Psoas muscle (tissue), 7 donors: ENCODE measurements at regions not wholly inside any gene's neighbourhood (a gene's known extent, or its start where the extent isn't known, plus 50 kb on each side); places are given as distances from the start of the nearest gene placed in this dataset.

Source experiments
- ATAC-seq, 4 donors: fragments of 200-7000 bp; cut with Tn5 transposase; one replicate each; pipeline ENCODE4 v1.9.1; 2020; ENCODE audit warnings: moderate library complexity in 3 of 4, mild to moderate bottlenecking in 2 of 4
- DNase-seq, 2 donors: peaks; one replicate each; pipeline ENCODE4 v3.0.0-alpha.2; 2020
- H3K27ac ChIP-seq: fragments of 200-600 bp; one replicate; pipeline ENCODE4 v1.8.0; 2022
- H3K27me3 ChIP-seq, 3 donors: fragments of 200-600 bp in 1 of 3; one replicate each; pipeline versions ENCODE4 v1.6.1 to v1.8.0; 2013 to 2022; ENCODE audit warnings: low read length in 2 of 3, mild to moderate bottlenecking in 2 of 3, moderate library complexity in 1 of 3; ENCODE audit not compliant: insufficient read depth in 3 of 3
- H3K36me3 ChIP-seq, 2 donors: fragments of 200-600 bp in 1 of 2; one replicate each; pipeline versions ENCODE4 v1.6.1 to v1.8.0; 2013 to 2022; ENCODE audit warnings: low read depth in 1 of 2, mild to moderate bottlenecking in 1 of 2, moderate library complexity in 1 of 2; ENCODE audit not compliant: insufficient read depth in 1 of 2
- H3K4me1 ChIP-seq: fragments of 200-600 bp; one replicate; pipeline ENCODE4 v1.8.0; 2022
- H3K4me3 ChIP-seq: fragments of 200-600 bp; one replicate; pipeline ENCODE4 v1.8.0; 2022; ENCODE audit warnings: mild to moderate bottlenecking
- H3K9me3 ChIP-seq: fragments of 200-600 bp; one replicate; pipeline ENCODE4 v1.8.0; 2022
- WGBS, 3 donors: extraction: QIAGEN DNeasy Blood & Tissue Kit; methylation state at CpG; one replicate each; pipeline versions ENCODE4 v1.1.6 to v1.1.7; 2013; 5-methylcytosine and 5-hydroxymethylcytosine counted together
- intact Hi-C, 2 donors: fragments of 100-400 bp; cut with DNase I; formaldehyde crosslinking; loops; one replicate each; pipeline versions ENCODE4 v1.11.0 to v1.14.2; 2022
- TF ChIP-seq, protein P1 (sequence below): fragments of 200-600 bp; IDR thresholded peaks from one replicate; pipeline ENCODE4 v1.8.0; 2022; ENCODE audit warnings: antibody characterized with exemption
- donor health status: healthy with polysubstance abuse.
- donor health status: DM: no; HTN: no; CAD: no; lungs with moderate emphysema.
- donor health status: Bipolar disorder and iron deficiency.
- donor health status: healthy.
- donor health status: DM: yes; HTN: yes; CAD: no.
- donor health status: DM: no; HTN: no; CAD: no.
- donor health status: DM: yes; HTN: yes; CAD: no.

- Histone ChIP-seq H3K4me3 (no peak overlapping the region), H3K9me3 (no peaks in the 10 kb centered on the region), H3K27ac (no peak overlapping the region), H3K27me3 (no peaks in the 10 kb centered on the region), H3K36me3 (no peaks in the 10 kb centered on the region), H3K4me1 (no peaks in the 10 kb centered on the region)
- DNase-seq (peak in 1 of 2 donors; percentile 12), ATAC-seq (peak in 3 of 4 donors; percentile 39 to 51 (median 48))
- intact Hi-C loops: no loop called here
- TF ChIP-seq, protein P1, sequence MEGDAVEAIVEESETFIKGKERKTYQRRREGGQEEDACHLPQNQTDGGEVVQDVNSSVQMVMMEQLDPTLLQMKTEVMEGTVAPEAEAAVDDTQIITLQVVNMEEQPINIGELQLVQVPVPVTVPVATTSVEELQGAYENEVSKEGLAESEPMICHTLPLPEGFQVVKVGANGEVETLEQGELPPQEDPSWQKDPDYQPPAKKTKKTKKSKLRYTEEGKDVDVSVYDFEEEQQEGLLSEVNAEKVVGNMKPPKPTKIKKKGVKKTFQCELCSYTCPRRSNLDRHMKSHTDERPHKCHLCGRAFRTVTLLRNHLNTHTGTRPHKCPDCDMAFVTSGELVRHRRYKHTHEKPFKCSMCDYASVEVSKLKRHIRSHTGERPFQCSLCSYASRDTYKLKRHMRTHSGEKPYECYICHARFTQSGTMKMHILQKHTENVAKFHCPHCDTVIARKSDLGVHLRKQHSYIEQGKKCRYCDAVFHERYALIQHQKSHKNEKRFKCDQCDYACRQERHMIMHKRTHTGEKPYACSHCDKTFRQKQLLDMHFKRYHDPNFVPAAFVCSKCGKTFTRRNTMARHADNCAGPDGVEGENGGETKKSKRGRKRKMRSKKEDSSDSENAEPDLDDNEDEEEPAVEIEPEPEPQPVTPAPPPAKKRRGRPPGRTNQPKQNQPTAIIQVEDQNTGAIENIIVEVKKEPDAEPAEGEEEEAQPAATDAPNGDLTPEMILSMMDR: no peak
- 26 to 32% (median 27%) methylated on average over 5 of the region's 5 CpGs for whole genome bisulfite sequencing, 3 donors
These were observed 162.5 kb downstream of the KCTD12 start for GRCh38 chr13:76723551-76724232.

GRCh38 chr13:76722782-76723181 is 163.4 kb downstream of the KCTD12 start:
- Histone ChIP-seq H3K4me1 (no peaks in the 10 kb centered on the region), H3K27me3 (no peaks in the 10 kb centered on the region), H3K9me3 (no peaks in the 10 kb centered on the region), H3K27ac (no peak overlapping the region), H3K4me3 (no peak overlapping the region), H3K36me3 (no peaks in the 10 kb centered on the region)
- intact Hi-C loops: no loop called here
- no peak for ATAC-seq
- no peak for DNase-seq
- TF ChIP-seq, protein P1: no peak
- WGBS, 3 donors: 70 to 83% (median 74%) methylated on average over 1 of the region's 1 CpG

DNA sequence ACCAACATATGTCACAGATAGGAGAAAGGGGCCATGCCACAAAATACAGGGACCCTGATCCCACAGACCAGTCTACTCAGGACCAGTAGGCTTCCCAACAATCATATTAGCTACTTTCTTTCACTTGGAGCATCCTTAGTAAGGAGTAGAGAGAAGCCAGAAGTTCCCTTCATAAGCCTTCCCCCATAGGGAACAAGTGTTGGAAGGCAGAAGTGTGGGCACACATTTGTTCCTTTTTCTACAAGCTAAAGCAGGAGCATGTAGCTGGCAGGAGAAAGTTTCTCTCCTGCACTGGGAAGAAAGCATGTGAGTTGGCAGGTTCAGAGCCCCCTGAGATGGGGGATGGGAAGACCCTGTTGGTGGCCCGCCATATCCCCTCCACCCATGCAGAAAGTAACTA is 165.4 kb downstream of the KCTD12 start:
- DNase-seq (no peak), ATAC-seq (no peak)
- no peaks in the 10 kb centered on the region for H3K4me1 ChIP-seq
- WGBS, 3 donors: 94 to 100% (median 96%) methylated on average over 1 of the region's 1 CpG
- intact Hi-C loops: no loop called here
- H3K27me3 ChIP-seq: no peaks in the 10 kb centered on the region
- H3K27ac ChIP-seq: no peak overlapping the region
- H3K4me3 ChIP-seq: no peak overlapping the region
- no peaks in the 10 kb centered on the region for H3K36me3 ChIP-seq
- H3K9me3 ChIP-seq: no peaks in the 10 kb centered on the region
- TF ChIP-seq, protein P1: no peak

GRCh38 chr13:76720416-76720815 is 165.8 kb downstream of the KCTD12 start:
- H3K27ac ChIP-seq: no peak overlapping the region
- ATAC-seq (no peak), DNase-seq (no peak)
- no peaks in the 10 kb centered on the region for H3K4me1 ChIP-seq
- intact Hi-C loops: no loop called here
- WGBS, 3 donors: 95 to 100% (median 100%) methylated on average over 1 of the region's 1 CpG
- TF ChIP-seq, protein P1: no peak
- H3K4me3 ChIP-seq: no peak overlapping the region
- no peaks in the 10 kb centered on the region for H3K9me3 ChIP-seq
- no peaks in the 10 kb centered on the region for H3K36me3 ChIP-seq
- H3K27me3 ChIP-seq: no peaks in the 10 kb centered on the region

GRCh38 chr13:76719955-76720354 is 166.2 kb downstream of the KCTD12 start:
- intact Hi-C loops: no loop called here
- ATAC-seq (no peak), DNase-seq (no peak)
- no peaks in the 10 kb centered on the region for H3K9me3 ChIP-seq
- H3K36me3 ChIP-seq: no peaks in the 10 kb centered on the region
- no peaks in the 10 kb centered on the region for H3K4me1 ChIP-seq
- WGBS, 3 donors: 94 to 97% (median 96%) methylated on average over 2 of the region's 2 CpGs
- no peaks in the 10 kb centered on the region for H3K27me3 ChIP-seq
- TF ChIP-seq, protein P1: no peak
- H3K27ac ChIP-seq: no peak overlapping the region
- H3K4me3 ChIP-seq: no peak overlapping the region
